Tibial nerve (tissue), 3 donors: ENCODE measurements at regions not wholly inside any gene's neighbourhood (a gene's known extent, or its start where the extent isn't known, plus 50 kb on each side); places are given as distances from the start of the nearest gene placed in this dataset.

Experiments
- POLR2A ChIP-seq, 2 donors: fragments of 450-650 bp; IDR thresholded peaks; one replicate each; pipeline ENCODE4 v1.6.1; 2017; ENCODE audit warnings: antibody characterized with exemption in 2 of 2, mild to moderate bottlenecking in 2 of 2, moderate library complexity in 2 of 2
- TF ChIP-seq, protein P1 (sequence below), 5 experiments: fragments of 200-600 bp in 3 of 5; fragments of 450-650 bp in 2 of 5; sonication (generic) in 3 of 5; IDR thresholded peaks; one replicate each; pipeline ENCODE4 v1.5.1; 2016 to 2019; ENCODE audit warnings: antibody characterized with exemption in 5 of 5, mild to moderate bottlenecking in 3 of 5, moderate library complexity in 2 of 5

DNA sequence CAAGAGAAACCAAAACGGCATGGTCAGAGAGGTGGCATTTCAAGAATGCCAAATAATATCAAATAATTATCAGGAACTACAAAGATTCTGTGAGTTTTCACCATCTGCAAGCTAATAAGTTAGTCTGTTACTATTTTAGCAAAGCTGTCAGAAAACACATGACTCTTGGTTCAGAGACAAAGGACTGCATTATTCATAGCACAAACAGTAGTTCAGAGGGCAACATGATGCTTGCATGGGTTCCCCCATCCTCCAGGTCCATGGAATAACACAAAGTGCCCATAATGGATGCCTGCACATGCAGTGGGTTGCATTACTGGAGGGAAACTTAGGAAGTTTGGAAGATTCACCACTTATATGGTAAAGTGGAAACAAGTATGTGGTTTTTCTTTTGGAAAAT is 228.8 kb upstream of the ALCAM start:
- TF ChIP-seq, protein P1, sequence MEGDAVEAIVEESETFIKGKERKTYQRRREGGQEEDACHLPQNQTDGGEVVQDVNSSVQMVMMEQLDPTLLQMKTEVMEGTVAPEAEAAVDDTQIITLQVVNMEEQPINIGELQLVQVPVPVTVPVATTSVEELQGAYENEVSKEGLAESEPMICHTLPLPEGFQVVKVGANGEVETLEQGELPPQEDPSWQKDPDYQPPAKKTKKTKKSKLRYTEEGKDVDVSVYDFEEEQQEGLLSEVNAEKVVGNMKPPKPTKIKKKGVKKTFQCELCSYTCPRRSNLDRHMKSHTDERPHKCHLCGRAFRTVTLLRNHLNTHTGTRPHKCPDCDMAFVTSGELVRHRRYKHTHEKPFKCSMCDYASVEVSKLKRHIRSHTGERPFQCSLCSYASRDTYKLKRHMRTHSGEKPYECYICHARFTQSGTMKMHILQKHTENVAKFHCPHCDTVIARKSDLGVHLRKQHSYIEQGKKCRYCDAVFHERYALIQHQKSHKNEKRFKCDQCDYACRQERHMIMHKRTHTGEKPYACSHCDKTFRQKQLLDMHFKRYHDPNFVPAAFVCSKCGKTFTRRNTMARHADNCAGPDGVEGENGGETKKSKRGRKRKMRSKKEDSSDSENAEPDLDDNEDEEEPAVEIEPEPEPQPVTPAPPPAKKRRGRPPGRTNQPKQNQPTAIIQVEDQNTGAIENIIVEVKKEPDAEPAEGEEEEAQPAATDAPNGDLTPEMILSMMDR (IDR thresholded peaks at IDR 0.05), result no peak
- TF ChIP-seq POLR2A (IDR thresholded peaks at IDR 0.05), result no peak
